Adrenal gland (tissue), 5 donors: ENCODE measurements at regions not wholly inside any gene's neighbourhood (a gene's known extent, or its start where the extent isn't known, plus 50 kb on each side); places are given as distances from the start of the nearest gene placed in this dataset.

Experiments used
- POLR2A ChIP-seq, 2 donors: fragments of 450-650 bp; IDR thresholded peaks; one replicate each; pipeline ENCODE4 v1.6.1; 2017; ENCODE audit warnings: antibody characterized with exemption in 2 of 2, mild to moderate bottlenecking in 2 of 2, moderate library complexity in 1 of 2
- TF ChIP-seq, protein P1 (sequence below), 6 experiments: fragments of 450-650 bp in 4 of 6; fragments of 200-600 bp in 2 of 6; sonication (generic) in 1 of 6; IDR thresholded peaks; 1 replicate in 5 of 6; 2 replicates in 1 of 6; pipeline versions ENCODE4 v1.5.1 to v1.8.0; 2016 to 2021; ENCODE audit warnings: antibody characterized with exemption in 6 of 6, mild to moderate bottlenecking in 2 of 6, moderate library complexity in 1 of 6
- donor health status: DM: no; HTN: no; CAD: no.

DNA sequence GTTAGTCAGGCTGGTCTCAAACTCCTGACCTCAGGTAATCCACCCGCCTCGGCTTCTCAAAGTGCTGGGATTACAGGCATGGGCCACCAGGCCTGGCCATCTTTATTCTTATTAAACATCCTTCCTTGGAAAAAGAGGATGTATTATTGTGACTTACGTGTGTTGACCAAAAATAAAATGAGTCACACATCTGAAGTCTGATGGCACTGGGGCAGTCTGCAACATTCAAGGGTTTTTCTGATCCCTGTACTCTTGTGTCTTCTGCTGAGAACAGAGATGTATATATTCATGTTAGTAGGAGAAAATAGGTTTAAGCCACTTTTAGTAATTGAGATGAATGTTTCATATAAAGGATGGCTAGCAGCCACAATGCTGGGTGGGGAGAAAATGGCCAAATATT lies 129.9 kb upstream of the RIPOR2 start:
- TF ChIP-seq, protein P1, sequence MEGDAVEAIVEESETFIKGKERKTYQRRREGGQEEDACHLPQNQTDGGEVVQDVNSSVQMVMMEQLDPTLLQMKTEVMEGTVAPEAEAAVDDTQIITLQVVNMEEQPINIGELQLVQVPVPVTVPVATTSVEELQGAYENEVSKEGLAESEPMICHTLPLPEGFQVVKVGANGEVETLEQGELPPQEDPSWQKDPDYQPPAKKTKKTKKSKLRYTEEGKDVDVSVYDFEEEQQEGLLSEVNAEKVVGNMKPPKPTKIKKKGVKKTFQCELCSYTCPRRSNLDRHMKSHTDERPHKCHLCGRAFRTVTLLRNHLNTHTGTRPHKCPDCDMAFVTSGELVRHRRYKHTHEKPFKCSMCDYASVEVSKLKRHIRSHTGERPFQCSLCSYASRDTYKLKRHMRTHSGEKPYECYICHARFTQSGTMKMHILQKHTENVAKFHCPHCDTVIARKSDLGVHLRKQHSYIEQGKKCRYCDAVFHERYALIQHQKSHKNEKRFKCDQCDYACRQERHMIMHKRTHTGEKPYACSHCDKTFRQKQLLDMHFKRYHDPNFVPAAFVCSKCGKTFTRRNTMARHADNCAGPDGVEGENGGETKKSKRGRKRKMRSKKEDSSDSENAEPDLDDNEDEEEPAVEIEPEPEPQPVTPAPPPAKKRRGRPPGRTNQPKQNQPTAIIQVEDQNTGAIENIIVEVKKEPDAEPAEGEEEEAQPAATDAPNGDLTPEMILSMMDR (IDR thresholded peaks at IDR 0.05): no peak
- TF ChIP-seq POLR2A (IDR thresholded peaks at IDR 0.05): no peak
